GM19467 (cell line): ENCODE measurements at regions not wholly inside any gene's neighbourhood (a gene's known extent, or its start where the extent isn't known, plus 50 kb on each side); places are given as distances from the start of the nearest gene placed in this dataset.
"Not testable (repeated sequence)": the region's sequence is repeated elsewhere in the genome, so short reads cannot be mapped to it uniquely, and the experiment has no call there.

Source experiments
- ATAC-seq: cut with Tn5 transposase; IDR thresholded peaks from one replicate; pipeline ENCODE4 v1.9.1; 2021; ENCODE audit warnings: mild to moderate bottlenecking, moderate library complexity; ENCODE audit not compliant: unreplicated experiment

DNA sequence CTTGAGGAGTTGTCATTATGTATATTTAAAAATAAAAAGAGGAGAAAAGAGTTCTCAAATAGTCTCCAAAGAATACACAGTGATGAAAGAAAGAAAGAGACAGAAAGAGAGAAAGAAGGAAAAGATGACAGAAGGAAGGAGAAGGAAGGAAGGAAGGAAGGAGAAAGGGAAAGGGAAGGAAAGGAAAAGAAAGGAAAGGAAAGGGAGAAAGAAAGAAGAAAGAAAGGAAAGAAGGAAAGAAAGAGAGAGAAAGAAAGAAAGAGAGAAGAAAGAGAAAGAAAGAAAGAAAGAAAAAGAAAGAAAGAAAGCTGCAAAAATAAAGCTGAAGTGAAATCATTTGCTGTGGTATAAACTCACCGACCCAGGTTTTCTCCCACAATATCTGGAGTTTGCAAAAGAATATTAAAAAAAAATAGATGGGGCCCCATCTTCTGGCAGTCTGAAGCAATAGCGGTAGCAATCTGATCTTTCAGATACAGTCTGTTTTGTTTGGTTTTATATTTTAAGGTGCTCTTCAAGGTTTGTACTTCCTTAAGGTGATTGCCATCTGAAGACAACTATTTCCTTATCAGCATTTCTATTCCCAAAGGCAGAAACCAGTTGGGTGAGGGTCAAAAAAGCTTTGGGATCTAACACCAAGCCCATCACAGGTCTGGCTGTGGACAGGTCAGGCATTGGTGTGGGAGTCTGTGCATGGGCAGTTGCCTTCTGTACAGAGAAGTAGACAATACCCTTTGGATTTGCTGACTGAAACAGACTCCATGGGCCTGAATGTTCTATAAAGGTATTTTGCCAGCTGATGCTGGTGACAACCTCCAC, 160.4 kb downstream of the CPEB2 start:
- ATAC-seq = no peak

DNA sequence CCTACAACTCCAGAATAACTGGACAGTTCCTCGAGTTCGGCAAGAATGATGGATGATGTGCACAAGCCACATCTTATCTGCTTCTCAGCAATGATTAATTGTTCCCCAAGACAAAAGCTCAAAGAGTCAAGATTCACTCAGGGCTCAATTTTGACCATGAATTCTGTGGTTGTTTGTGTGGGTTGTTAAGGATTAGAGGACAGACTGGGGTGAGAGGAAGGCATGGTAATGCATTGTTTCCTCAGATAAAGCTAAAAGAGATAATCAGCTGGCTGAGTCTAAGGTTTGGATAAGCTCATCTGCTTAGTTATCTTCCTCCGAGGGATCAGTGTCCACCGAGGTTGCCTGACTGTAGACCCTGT, 161.0 kb downstream of the CPEB2 start:
- no peak for ATAC-seq

DNA sequence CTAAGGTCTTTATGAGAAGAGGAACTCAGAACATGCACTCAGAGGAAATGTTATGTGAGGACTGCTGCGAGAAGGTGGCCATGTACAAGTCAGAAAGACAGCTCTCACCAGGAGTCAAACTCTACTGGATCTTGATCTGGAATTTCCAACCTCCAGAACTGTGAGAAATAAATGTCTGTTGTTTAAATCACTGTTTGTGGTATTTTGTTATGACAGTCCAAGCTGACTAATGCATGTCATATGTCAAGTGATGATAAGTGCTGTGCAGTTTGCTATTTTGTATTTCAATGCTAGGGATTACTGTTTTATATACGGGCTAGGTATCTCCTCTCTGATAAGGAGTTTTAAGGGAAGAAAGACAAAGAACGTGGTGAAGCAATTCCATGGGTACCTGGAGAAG, 162.3 kb downstream of the CPEB2 start:
- no peak for ATAC-seq

DNA sequence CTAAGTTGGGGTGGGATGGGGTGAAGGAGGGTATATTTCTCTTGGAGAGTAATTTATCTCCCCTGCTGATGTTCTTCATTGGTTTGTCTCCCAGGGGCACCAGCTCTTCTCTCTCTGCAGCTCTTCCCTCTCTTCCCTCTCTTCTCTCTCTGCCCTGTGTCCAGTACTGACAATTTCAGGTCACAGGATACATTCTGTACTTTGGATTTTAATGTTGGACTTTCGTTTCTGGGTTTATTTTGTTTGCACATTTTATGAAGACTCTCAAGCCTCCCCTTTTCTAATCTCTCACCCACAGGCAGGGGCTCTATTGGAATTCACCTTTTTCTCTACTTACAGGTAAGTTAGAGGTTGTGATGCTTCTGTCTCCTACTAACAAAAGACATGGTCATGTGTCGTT, 165.5 kb downstream of the CPEB2 start:
- ATAC-seq = no peak

DNA sequence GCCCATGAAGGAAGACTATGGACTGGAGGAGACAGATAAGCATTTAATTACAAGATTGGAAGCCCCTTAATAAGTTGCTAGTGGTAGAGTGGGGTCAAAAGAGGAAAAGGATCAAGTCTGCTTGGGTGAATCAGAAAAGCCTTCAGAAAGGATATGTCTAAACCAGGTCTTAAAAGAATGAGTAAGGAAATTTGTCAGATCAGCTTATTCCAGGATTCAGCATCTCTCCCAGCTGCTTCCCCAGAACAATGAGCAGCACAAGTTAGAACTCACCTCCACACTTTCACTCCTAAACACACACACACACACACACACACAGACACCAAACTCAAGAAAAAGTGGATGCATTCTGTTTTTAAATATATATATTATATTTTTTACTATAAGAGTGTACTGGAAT, 166.5 kb downstream of the CPEB2 start:
- no peak for ATAC-seq

DNA sequence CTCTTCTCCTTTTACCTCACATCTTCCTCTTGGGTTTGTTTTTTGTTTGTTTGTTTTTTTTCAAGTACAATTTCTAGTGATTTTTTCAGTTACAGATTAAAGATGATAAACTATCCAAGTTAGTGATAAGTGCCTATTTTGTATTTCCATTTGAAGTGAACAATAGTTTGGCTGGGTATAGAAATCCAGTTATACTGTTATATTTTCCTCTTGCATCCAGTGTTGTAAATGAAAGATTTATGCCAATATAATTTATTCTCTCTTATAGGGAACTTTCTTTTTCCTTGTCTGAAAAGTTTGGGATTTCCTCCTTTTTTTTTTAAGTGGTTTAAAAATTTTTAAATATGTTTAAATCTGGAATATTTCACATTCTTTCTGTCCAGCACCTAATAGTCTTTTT, 169.4 kb downstream of the CPEB2 start:
- ATAC-seq = no peak

DNA sequence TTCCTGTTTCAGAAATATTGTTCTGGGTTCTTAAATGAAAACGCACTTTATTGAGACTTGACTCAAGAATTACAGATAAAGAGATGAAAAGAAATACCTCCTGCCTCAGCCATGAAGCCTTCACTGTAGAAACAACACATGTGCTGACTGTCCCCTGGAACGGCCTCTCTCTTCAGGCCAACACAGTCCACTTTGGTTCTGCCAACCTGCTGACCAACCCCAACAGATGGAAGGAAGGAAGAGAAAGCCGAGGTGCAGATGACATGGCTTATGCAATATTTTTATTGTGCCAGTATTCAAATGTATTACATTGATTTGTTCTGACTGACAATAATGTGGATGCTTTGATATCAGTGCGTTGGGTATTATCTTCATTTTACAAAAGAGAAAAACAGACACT, 171.0 kb downstream of the CPEB2 start:
- ATAC-seq = no peak

DNA sequence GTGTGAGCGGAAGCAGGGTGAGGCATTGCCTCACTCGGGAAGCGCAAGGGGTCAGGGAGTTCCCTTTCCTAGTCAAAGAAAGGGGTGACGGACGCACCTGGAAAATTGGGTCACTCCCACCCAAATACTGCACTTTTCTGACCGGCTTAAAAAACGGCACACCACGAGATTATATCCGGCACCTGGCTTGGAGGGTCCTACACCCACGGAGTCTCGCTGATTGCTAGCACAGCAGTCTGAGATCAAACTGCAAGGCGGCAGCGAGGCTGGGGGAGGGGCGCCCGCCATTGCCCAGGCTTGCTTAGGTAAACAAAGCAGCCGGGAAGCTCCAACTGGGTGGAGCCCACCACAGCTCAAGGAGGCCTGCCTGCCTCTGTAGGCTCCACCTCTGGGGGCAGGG, 171.9 kb downstream of the CPEB2 start:
- not testable (repeated sequence) for ATAC-seq

DNA sequence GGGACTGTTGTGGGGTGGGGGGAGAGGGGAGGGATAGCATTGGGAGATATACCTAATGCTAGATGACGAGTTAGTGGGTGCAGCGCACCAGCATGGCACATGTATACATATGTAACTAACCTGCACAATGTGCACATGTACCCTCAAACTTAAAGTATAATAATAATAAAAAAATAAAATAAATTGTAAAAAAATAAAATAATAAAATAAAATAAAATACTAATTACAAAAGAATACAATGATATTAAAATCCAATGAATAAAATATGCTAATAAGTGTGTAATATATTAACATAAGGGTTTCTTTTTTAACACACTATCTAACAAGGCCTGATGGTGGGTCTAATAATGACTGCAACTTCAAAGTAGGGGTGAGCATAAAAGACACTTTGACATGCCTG, 177.6 kb downstream of the CPEB2 start:
- ATAC-seq = not testable (repeated sequence)

DNA sequence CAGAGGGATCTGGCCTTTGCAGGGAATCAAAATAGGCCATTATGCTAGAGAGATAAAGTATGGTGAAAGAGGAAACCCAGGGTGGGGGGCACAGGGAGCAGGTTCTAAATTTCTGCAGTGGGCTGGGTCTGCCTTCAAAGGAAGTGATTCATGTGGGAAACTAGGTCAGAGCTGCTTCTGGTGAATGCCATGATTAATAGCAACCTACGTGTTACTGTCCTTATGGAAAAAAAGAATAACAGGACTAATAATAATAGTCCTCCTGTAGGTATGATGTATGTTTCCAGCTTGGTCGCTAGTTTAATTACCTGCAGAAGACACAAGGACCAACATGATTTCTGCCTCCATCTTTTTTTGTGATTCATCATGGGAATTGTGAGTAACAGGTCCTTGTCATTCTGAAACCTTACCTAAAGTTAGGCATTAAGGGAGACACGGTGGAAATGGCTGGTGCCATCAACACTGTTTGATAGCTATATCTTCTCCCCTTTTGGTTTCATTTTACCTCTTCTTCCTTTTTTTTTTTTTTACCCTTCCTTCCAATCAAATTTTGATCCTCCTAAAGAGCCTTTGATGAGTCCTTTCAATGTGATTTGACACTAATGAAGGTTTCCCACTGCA, 180.4 kb downstream of the CPEB2 start:
- no peak for ATAC-seq

DNA sequence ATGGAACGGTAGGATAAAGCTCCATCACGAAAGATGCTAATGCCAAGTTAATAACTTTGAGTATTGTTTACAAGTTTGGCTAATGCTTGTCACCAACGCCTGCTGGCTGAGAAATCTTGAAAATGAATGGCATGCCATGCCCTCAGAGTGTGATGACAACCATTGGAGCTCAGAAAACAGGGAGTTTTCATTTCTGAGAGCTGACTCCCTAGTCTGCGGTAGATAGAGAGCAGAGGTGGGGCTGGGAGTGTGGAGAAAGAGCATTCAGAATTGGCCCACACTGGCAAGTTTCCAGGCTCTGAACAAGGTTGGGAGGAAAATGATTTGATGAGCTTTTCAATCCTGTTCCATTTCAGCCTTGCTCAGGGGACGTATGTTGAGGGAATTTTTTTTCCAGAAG, 183.9 kb downstream of the CPEB2 start:
- ATAC-seq = no peak

DNA sequence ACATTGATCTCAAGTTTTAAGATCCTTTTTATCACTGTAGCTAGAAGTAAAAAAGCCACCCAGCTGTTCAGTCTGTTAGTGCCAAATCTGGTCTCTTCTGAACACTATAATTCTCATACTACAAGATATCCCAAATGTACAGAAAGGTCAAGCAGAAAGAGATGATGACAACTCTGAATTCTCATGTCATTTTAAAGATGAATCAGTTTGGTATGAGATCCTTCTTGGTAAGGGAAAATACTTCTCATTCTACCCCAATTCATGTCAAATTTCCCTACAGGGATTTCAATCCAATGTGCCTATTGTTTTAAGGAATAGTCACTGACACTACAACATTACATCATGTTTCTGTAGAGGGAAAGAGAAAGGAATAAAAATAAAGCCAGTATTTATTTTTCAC, 184.5 kb downstream of the CPEB2 start:
- no peak for ATAC-seq

DNA sequence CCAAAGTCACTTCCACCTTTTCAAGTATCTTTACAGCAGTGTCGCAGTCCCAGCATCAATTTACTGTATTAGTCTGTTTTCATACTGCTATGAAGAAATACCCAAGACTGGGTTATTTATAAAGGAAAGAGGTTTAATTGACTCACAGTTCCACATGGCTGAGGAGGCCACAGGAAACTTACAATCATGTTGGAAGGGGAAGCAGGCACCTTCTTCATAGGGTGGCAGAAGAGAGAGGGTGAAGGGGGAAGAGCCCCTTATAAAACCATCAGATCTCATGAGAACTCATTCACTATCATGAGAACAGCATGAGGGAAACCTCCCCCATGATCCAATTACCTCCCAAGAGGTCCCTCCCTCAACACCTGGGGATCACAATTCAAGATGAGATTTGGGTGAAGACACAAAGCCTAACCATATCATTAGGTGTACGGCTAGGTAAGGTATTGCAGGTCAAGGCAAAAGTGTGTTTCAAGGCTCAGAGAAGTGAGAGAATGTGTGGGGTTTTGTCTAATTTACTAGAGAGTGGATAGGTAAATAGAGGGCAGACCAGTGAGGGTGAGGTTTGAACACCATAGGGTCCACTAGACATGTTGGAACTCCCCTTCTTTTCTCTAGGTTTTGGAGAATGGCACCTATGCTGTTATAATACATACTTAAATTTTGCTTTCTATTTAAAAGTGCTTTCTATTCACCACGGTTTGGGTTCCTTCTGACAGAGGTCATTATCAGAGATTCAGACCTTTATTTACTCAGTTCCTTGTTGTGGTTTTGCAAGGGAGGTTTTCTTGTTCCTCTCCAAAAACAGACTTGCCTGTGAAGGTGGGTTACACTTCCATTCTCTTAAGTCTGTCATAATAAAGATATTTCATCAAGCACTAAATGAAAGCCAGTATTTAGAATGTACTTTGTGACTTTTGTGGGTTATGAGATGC, 186.6 kb downstream of the CPEB2 start:
- ATAC-seq = no peak

DNA sequence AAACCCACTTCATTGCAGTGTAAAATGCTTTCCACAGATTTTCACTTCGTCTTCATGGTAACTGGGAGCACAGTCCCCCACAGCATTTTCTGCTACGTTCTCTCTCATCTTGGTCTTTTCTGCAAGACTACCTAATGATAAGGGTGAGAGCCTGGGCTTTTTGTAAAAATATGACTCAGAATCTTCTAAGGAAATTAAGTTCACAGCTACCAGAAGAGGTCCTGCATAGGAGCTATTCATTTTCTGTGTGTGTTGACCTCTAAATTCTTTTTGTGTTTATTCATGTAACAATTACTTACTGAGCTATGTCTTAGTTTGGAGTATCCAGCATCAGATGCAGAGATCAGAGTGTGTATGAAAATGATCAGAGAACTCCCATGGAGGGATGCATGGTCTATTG, 192.2 kb downstream of the CPEB2 start:
- no peak for ATAC-seq

DNA sequence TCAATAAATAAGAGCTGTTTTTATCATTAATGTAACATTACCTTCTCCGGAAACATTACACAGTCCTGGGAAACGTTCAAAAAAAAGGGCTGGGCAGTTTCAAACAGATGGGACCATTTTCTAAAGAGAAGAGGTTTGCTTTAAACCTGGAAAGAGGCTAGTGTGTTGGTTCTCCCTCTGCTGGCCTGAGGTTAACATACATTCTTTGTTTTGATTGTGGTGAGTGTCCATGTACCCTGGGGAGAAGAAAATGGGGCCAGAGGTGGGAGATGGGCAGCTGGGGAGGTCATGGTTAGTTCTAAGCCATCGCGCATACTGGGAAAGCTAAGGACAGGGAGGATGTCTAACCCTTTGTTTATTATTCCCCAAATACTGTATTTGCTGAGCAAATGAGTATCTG, 194.7 kb downstream of the CPEB2 start:
- no peak for ATAC-seq

DNA sequence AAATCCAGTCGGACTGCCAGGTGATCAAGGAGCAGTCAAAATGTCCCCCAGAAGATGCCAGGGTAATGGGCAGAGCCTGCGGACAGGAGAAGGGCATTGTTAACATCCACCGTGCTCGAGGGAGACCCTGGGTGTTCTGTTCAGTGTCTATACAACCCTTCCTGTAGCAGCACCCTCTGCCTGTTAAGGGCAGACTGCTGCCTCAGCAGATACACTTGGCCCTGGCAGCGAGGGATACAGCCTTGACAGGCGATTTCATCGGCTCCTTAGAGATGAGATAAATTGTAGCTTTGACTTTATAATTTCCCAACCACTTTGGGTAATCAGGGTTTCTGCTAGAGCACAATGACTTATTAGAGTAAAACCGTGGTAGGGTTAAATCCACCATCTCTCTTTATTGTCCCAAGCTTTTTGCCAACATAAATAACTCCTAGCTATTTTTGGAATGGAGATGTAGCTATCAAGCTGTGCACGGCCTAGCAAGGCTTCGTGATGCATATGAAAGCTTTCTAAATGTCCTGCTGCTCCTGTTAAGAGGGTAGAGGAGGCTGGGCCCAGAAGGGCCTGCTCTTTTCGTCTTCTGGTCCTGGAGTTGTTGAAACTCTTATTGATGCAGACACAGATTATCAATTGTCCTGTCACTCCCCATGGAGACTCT, 195.9 kb downstream of the CPEB2 start:
- ATAC-seq = no peak

DNA sequence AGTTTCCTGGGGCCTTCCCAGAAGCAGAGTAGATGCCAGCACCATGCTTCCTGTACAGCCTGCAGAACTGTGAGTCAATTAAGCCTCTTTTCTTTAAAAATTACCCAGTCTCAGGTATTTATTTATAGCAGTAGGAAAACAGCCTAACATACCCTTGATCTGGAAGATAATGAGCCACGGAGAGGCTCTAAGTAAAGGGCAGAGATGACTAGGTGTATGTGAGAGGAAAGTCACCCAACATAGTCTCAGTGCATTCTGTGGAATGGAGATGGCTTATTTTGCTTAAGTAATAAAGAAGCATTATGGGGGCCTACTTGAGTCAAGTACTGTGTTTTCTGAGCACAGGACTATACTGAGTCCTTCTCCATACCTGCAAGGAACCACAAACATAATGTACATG, 199.5 kb downstream of the CPEB2 start:
- ATAC-seq = no peak

DNA sequence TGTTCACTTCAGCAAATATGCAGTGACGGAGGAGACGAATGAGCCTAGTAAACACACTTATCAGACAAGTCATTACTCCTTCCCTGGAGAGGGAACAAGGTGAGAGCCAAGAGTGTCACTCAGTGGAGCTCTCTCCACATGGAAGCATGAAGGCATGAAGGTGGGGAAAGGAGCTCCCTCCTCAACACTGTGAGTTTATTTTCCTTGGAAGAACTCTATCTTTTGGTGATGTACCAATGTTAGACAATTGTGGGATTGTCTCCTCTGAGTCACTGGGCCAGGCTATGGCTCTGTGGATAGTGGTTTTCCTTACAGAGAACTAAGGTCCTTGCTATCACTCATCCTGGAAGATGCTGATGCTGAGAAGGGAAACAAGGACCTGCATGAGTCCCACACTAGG, 200.2 kb downstream of the CPEB2 start:
- ATAC-seq = no peak

DNA sequence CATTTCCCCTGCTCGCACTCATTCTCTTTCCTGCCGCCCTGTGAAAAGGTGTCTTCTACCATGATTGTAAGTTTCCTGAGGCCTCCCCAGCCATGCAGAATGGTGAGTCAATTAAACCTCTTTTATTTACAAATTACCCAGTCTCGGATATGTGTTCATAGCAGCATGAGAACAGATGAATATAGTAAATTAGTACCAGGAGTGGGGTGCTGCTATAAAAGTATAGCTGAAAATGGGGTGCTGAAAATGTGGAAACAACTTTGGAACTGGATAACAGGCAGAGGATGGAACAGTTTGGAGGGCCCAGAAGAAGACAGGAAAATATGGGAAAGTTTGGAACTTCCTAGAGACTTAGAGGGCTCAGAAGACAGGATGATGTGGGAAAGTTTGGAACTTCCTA, 204.2 kb downstream of the CPEB2 start:
- ATAC-seq = not testable (repeated sequence)

DNA sequence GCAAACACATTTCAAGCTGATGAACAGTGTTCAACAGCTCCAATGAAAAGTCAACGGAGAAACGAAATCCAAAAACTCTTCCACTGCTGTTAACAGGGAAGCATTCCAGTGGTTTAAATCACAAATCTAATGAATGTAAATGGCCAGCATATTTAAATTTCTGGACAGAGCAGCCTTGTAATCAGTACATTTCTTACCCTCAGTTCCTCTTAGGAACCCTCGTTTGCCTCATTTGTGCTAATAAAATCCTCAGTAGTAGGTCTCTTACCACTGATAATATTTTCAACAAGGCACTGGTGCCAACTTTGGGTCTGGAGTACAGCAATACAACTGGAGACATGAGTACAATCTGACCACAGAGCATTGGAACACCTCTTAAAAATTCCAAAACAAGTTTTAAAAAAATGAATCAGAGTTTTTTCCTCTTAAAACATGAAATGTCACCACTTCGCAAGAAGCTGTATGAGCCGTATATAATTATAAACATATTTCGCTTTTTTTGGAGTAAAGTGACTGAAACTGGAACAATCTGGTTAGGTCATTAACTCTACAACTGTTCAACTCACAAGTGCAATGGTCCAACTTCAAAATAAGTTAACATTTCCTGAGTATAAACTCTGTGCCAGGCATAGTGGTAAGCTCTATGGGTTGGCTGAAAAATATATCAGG, 211.2 kb downstream of the CPEB2 start:
- no peak for ATAC-seq

DNA sequence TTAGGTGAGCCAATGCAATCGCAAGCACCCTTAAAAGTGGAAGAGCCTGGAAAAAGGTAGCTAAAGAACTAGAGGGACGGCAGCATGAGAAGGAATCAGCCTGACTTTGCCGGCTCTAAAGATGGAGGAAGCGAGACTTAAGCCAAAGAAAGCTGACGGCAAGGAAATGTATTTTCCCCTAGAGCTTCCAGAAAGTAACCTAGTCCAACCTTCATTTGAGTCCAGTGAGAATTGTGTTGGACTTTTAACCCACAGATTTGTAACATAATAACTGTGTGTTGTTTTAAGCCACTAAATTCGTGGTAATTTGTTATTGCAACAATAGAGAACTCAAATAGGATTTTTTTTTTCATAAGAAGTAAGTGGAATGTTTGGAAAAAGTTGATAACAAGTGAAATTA, 212.7 kb upstream of the C1QTNF7 start:
- no peak for ATAC-seq
